GF-D8 (cell line): ENCODE measurements at regions not wholly inside any gene's neighbourhood (a gene's known extent, or its start where the extent isn't known, plus 50 kb on each side); places are given as distances from the start of the nearest gene placed in this dataset.
"Not testable (repeated sequence)": the region's sequence is repeated elsewhere in the genome, so short reads cannot be mapped to it uniquely, and the experiment has no call there.

ENCODE experiments used
- DNase-seq: peaks from one replicate; lab custom pipeline; 2025; lab: John Stamatoyannopoulos, UW

DNA sequence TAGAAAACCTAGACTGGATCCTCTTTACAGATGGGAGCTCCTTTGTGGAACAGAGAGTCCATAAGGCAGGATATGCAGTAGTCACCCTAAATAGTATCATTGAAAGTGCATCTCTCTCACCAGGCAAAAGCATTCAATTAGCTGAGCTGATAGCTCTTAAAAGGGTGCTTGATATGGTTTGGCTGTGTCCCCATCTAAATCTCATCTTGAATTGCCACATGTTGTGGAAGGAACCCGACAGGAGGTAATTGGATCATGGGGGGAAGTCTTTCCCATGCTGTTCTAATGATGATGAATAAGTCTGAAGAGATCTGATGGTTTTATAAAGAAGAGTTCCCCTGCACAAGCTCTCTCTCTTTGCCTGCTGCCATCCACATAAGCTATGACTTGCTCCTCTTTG, 96.2 kb upstream of the RMP24 start:
- DNase-seq, result no peak

DNA sequence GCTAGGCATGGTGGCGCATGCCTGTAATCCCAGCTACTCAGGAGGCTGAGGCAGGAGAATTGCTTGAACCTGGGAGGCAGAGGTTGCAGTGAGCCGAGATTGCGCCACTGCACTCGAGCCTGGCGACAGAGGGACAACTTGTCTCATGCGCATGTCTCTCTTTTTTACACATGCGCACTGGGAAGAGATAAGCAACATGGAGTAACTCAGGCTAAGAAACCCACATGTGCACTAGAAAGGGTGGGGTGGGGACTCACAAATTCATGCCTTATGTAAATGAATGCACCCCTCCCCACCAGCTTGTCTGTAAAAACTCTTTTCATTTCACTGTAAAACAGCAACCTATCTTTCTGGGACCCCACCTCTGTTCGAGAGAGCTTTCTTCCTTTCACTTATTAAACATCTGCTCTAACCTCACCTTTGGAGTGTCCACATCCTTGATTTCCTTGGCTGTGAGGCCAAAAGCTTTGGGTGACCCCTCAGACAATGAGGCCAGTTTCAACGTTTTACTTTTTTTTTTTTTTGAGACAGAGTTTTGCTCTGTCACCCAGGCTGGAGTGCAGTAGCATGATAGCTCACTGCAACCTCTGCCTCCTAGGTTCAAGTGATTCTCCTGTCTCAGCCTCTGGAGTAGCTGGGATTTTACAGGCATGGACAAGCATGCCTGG, 91.6 kb upstream of the RMP24 start:
- DNase-seq, result no peak

DNA sequence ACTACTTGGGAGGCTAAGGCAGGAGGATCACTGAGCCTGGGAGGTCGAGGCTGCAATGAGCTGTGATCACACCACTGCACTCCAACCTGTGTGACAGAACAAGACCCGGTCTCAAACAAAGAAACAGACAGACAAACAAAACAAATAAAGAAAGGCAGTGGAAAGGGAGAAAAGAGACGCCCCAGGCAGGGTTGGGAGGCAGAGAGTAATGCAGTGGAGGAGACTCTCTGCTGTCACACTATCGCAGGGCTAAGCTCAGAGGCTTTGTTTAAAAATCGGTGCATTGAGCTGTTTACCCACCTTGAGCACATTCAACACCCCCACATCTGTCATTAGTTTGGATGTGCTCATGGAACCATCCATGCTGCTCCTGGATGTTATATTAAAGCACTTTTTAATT, 84.2 kb upstream of the RMP24 start:
- DNase-seq, result no peak

DNA sequence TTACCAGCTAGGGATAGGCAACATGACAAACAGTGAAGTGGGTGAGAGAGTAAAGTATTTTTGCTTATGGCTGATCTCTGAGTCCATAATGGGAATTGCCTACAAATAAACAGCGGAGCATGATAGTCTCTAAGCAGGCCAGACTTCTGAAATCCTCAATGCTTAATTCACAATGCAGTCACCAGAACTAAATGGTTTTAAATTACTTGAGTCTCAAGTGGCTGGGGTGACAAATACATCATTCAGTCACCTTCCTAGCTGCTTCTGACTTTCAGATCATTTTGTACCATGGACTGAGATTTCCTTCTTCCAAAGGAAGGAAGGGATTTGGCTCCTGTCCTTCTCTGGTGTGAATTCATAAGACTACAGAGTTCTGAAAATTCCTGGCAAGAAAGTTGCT, 82.8 kb upstream of the RMP24 start:
- no peak for DNase-seq

DNA sequence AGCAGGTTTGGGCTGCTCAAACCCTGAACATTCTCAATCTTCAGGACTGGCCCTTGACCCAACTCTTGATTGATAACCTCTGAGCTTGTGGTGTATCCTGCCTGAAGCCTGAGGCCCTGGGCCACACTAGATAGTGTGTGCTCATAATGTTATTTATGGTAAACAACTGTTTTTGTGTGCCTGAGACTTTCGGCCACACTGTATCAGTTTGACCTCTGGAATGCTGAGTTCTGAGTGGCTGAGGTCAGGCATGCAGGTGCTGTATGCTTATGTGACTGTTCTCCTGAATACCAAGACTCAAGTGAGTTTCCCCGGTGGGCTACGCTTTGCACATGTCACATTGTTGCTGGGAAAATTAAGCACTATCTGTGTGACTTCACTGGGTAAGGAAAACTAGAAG, 82.2 kb upstream of the RMP24 start:
- no peak for DNase-seq

DNA sequence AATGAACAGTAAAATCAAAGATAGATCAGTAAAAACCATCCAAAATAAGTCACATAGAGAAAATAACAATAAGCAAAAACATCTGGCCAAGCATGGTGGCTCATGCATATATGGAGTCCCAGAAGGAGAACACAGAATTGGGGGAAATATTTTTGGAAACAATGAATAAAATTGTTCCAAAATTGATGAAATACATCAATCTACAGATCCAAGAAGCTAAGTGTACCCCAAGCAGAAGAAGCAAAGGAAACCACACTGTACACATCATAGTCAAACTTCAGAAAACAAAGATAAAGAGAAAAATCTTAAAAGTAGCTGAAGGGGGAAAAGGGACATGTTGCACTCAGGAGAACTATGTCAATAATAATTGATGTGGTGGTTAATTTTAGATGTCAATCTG, 80.4 kb upstream of the RMP24 start:
- DNase-seq, result no peak

DNA sequence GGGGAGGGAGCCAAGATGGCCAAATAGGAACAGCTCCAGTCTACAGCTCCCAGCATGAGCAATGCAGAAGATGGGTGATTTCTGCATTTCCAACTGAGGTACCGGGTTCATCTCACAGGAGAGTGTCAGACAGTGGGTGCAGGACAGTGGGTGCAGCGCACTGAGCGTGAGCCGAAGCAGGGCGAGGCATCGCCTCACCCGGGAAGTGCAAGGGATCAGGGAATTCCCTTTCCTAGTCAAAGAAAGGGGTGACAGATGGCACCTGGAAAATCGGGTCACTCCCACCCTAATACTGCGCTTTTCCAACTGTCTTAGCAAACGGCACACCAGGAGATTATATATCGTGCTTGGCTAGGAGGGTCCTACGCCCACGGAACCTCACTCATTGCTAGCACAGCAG, 75.0 kb upstream of the RMP24 start:
- not testable (repeated sequence) for DNase-seq

DNA sequence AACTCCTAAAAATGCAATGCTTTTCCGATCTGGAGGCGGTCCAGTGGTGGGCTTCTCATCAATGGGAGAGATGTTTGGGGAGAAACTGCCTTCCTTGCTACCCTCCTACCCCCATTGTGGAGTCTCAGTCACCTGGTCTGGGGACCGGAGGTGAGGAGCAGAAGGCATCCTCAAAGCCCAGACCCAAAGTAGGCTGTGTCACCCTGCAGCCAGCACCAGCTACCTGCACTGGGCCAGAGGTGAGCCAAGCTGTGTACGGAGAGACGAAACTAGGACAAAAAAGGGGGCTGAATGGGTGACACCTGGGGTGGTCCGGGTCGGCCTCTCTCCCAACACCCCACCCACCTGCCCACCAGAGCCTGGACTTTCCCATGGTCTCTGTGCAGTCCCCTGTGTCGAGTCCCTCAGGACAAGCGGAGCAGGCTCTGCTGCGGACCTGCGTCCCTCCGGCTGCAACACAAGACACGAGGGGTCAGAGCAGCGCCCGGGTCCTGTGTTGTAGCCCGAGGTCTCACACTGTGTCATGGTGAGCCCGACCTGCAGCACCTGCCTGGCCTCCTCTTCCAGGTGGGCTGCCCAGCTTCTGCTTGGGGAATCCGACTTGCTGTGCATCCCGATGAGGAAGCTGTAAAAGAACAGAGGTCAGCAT, 68.0 kb upstream of the RMP24 start:
- no peak for DNase-seq

DNA sequence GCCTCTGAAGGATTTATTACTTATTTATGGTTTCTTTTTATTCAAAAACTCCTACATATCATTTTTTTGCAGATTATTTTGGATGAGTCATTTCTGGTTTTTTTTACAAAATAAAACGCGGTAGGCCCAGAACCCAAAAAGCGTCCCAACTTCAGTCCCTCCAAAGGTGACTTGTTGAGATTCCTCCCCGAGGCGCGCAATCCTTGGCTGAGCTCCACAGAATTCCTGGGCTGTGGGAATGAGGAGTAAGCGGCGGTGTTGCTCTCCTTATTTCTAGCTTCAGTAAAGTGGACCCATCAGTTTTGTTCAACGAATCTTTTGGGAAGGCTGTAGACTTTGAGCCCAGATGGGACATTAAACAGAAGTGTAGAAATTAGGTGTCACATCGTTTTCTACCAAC, 67.0 kb upstream of the RMP24 start:
- DNase-seq, result no peak

DNA sequence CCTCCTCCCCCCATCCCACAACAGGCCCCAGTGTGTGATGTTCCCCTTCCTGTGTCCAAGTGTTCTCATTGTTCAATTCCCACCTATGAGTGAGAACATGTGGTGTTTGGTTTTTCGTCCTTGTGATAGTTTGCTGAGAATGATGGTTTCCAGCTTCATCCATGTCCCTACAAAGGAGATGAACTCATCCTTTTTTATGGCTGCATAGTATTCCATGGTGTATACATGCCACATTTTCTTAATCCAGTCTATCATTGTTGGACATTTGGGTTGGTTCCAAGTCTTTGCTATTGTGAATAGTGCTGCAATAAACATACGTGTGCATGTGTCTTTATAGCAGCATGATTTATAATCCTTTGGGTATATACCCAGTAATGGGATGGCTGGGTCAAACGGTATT, 66.2 kb upstream of the RMP24 start:
- not testable (repeated sequence) for DNase-seq

DNA sequence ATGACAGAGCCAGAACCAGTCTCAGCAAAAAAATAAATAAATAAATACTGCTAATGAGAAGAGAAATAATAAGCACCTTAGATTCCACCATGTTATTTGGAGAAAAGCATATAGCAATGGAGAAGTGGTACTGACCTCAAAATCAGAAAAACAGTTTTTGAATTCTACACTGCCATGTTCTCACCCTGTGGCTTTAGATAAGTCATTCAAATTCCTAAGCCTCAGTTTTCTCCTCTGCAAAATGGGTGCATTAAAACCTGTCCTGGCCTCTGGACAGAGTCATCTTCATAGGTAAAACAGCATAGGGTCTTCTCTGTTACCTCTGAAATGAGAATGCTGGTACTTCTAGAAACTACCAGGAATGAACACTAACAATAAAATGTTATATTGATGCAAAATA, 62.2 kb upstream of the RMP24 start:
- DNase-seq, result no peak

DNA sequence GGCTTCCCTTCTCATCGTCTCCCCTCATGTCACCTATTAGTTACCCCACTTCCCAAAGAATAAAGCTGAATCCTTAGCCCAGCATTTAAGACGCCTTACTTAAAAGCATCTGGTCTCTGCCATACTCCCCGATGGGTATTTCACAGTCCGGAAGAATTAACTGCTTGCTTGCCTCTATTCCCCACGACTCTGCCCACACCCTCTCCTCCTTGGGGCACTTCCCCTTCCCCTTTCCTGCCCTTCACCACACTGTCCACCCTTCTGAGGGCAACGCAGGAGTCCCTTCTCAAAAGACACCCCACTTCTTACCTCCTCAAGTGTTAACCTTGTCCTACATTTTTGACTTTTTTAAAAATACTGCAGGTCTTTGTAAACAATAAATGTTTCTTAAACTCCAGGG, 60.1 kb upstream of the RMP24 start:
- no peak for DNase-seq

DNA sequence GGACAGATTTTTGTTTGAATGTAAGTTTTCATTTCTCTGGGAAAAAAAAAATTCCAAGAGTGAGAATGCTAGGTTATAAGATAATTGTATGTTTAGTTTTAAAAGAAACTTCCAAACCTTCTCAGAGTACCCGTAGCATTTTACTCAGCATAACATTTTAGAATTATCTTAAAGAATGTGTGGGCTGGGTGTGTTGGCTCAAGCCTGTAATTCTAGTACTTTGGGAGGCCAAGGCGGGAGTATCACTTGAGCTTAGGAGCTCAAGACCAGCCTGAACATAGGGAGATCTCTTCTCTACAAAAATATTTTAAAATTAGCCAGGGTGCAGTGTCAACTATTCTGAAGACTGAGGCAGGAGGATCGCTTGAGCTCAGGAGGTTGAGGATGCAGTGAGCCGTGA, 57.4 kb upstream of the RMP24 start:
- DNase-seq, result no peak

DNA sequence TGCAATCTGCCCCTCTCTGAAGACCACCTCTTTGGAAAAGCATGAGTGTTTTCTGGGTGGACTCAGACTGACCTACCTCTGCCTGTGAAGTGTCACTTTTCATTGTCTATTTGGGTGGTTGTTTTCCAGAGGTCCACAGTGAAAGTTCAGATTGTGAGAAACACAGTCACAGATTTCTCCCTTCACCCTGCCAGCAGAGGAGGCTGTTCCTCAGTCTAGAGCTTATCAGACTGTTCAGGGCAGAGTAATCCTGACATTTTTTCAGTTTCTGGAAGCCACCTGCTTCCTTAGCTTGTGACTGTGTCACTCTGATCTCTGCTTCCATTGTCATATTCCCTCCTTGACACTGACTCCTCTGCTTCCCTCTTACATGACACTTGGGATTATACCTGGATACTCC, 55.4 kb upstream of the RMP24 start:
- DNase-seq, result no peak

DNA sequence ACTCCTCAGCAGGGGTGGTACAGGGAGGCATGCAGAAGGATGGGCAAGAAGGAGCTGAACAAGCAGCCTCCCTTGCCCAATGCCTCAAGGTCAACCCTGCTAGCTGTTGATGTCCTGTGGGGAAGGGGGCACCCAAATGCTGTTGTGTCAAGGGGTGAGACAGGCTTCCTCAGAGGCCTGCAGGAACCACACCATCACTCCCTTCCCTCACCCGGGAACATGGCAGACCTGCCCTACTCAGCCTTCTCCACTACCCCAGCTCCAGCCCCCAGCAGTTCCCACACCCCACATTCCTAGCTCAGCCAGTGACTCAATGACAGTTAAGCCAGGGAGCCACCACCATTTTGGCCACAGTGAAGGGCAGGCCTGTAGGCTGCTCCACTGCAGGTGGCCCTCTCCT, 53.9 kb upstream of the RMP24 start:
- DNase-seq, result no peak

DNA sequence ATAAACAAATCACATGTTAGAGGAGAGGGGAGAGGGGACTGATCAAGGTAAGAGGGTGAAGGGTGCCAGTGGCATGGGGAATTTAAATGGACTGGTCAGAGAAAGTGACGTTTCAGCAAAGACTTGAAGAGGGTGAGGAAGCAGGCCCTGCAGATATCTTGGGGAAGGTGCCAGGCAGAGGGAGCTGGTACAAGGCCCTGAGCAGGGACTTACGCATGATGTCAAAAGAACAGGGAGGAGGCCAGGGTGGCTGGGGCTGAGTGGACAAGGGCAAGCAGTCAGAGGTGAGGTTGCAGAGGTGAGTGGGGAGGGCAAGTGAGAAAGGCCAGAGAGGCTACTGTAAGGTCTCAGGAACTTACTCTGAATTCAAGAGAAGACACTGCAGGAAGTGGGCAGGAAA, 53.3 kb upstream of the RMP24 start:
- DNase-seq, result no peak

DNA sequence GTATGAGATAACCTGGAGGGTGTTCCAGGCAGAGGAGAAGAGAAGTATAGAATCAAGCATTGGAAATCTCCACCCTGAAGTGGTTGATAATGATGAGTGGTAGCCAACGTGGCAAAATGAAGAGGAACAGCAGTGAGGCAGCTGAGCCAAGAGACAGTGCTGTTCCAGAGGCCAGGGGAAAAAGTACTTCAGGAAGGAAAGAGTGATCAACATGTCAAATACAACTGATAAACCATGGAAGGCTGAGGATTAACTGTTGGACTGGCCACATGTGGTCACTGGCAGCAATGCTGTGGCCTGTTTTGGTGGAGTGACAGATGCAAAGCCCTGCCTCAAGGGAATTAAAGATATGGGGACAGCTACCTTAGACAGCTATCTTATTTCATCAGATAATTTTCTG, 51.9 kb upstream of the RMP24 start:
- DNase-seq, result no peak
